ENCODE measurements at regions not wholly inside any gene's neighbourhood (a gene's known extent, or its start where the extent isn't known, plus 50 kb on each side); places are given as distances from the start of the nearest gene placed in this dataset.

GRCh38 chr17:6347776-6348175, 87.1 kb downstream of the AIPL1 start:
- TF ChIP-seq EGR1 (IDR thresholded peaks at IDR 0.05) = no peak
- no peak for TF ChIP-seq REST (IDR thresholded peaks at IDR 0.05; ENCODE audit: low read depth)
- no peak for TF ChIP-seq FOXM1 (IDR thresholded peaks at IDR 0.05; ENCODE audit: borderline replicate concordance, low read depth)
- TF ChIP-seq ZBTB7A (IDR thresholded peaks at IDR 0.05; ENCODE audit: low read depth) = no peak
- no peak for TF ChIP-seq TEAD4 (IDR thresholded peaks at IDR 0.05)
- no peak for TF ChIP-seq USF1 (IDR thresholded peaks at IDR 0.05)
- TF ChIP-seq CREB1 (IDR thresholded peaks at IDR 0.05; ENCODE audit: low read depth) = no peak
- no peak for TF ChIP-seq RAD21 (IDR thresholded peaks at IDR 0.05; ENCODE audit: low read depth)
- no peak for TF ChIP-seq MAX (IDR thresholded peaks at IDR 0.05)
- TF ChIP-seq EP300 (IDR thresholded peaks at IDR 0.05; ENCODE audit: borderline replicate concordance) = no peak
- no peak for TF ChIP-seq TAF1 (IDR thresholded peaks at IDR 0.05; ENCODE audit: low read depth)
- TF ChIP-seq CEBPB (IDR thresholded peaks at IDR 0.05) = no peak
- TF ChIP-seq NFIC (IDR thresholded peaks at IDR 0.05) = no peak
- no peak for TF ChIP-seq TCF12 (IDR thresholded peaks at IDR 0.05; ENCODE audit: low read depth)
- no peak for TF ChIP-seq YY1 (IDR thresholded peaks at IDR 0.05; ENCODE audit: low read depth)

DNA sequence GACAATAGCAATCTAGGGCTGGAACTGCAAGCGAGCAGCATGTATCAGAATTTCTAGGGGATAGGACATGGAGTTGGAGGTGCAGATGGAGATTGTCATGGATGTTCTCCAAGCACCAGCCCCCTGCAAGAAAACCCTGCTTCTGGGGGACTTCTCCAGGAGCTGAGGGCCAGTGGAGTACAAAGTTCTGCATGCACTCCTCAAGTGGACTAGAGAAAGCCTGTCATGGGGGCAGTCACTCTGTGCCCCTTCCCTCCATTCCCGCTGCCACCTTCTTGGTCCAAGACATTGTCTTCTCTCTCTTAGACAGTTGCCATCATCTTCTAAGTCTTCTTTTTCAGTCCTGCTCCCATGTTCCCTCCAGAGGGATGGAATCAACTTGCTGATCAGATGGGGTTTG, 87.9 kb downstream of the AIPL1 start:
- no peak for TF ChIP-seq FOXM1 (IDR thresholded peaks at IDR 0.05; ENCODE audit: borderline replicate concordance, low read depth)
- no peak for TF ChIP-seq REST (IDR thresholded peaks at IDR 0.05; ENCODE audit: low read depth)
- TF ChIP-seq CEBPB (IDR thresholded peaks at IDR 0.05) = no peak
- TF ChIP-seq NFIC (IDR thresholded peaks at IDR 0.05) = no peak
- TF ChIP-seq USF1 (IDR thresholded peaks at IDR 0.05) = no peak
- TF ChIP-seq RAD21 (IDR thresholded peaks at IDR 0.05; ENCODE audit: low read depth) = no peak
- TF ChIP-seq ZBTB7A (IDR thresholded peaks at IDR 0.05; ENCODE audit: low read depth) = no peak
- no peak for TF ChIP-seq TEAD4 (IDR thresholded peaks at IDR 0.05)
- TF ChIP-seq EGR1 (IDR thresholded peaks at IDR 0.05) = no peak
- TF ChIP-seq TCF12 (IDR thresholded peaks at IDR 0.05; ENCODE audit: low read depth) = no peak
- no peak for TF ChIP-seq MAX (IDR thresholded peaks at IDR 0.05)
- TF ChIP-seq TAF1 (IDR thresholded peaks at IDR 0.05; ENCODE audit: low read depth) = no peak
- TF ChIP-seq YY1 (IDR thresholded peaks at IDR 0.05; ENCODE audit: low read depth) = no peak
- TF ChIP-seq CREB1 (IDR thresholded peaks at IDR 0.05; ENCODE audit: low read depth) = no peak
- no peak for TF ChIP-seq EP300 (IDR thresholded peaks at IDR 0.05; ENCODE audit: borderline replicate concordance)

- TF ChIP-seq TAF1 (IDR thresholded peaks at IDR 0.05; ENCODE audit: low read depth) (no peak), CREB1 (IDR thresholded peaks at IDR 0.05; ENCODE audit: low read depth) (no peak), YY1 (IDR thresholded peaks at IDR 0.05; ENCODE audit: low read depth) (no peak), REST (IDR thresholded peaks at IDR 0.05; ENCODE audit: low read depth) (no peak), NFIC (IDR thresholded peaks at IDR 0.05) (no peak), CEBPB (IDR thresholded peaks at IDR 0.05) (no peak), EP300 (IDR thresholded peaks at IDR 0.05; ENCODE audit: borderline replicate concordance) (no peak), USF1 (IDR thresholded peaks at IDR 0.05) (no peak), RAD21 (IDR thresholded peaks at IDR 0.05; ENCODE audit: low read depth) (no peak), ZBTB7A (IDR thresholded peaks at IDR 0.05; ENCODE audit: low read depth) (no peak), MAX (IDR thresholded peaks at IDR 0.05) (no peak), FOXM1 (IDR thresholded peaks at IDR 0.05; ENCODE audit: borderline replicate concordance, low read depth) (no peak), TEAD4 (IDR thresholded peaks at IDR 0.05) (no peak), EGR1 (IDR thresholded peaks at IDR 0.05) (no peak), TCF12 (IDR thresholded peaks at IDR 0.05; ENCODE audit: low read depth) (no peak)
Measured at GRCh38 chr17:6346156-6346786, 88.7 kb downstream of the AIPL1 start.
